Activated B cell treated with CpG ODN at 0.5 μM for 24 hours (primary cell): ENCODE measurements at regions not wholly inside any gene's neighbourhood (a gene's known extent, or its start where the extent isn't known, plus 50 kb on each side); places are given as distances from the start of the nearest gene placed in this dataset.

Experiments
- ATAC-seq: fragments of 200-7000 bp; cut with Tn5 transposase; one replicate; pipeline ENCODE4 v1.10.0; 2021; ENCODE audit warnings: low read depth, mild to moderate bottlenecking, moderate library complexity
- CTCF ChIA-PET: fragments of 350-600 bp; sonication (Branson Sonifier 250); formaldehyde crosslinking; loops from one replicate; lab custom pipeline; 2021; ENCODE audit warnings: antibody characterized with exemption; lab: Charles Lee
- POLR2A ChIA-PET: fragments of 350-600 bp; sonication (Branson Sonifier 250); formaldehyde crosslinking; loops from one replicate; lab custom pipeline; 2021; ENCODE audit warnings: antibody characterized with exemption; lab: Charles Lee
- DNase-seq: peaks from one replicate; pipeline ENCODE4 v3.0.0; 2022
- H3K27ac Mint-ChIP-seq: one replicate; pipeline ENCODE4 v1.8.0; 2020; ENCODE audit warnings: mixed read lengths
- H3K27me3 Mint-ChIP-seq: one replicate; pipeline ENCODE4 v1.8.0; 2021; ENCODE audit warnings: mixed read lengths
- H3K36me3 Mint-ChIP-seq: one replicate; pipeline ENCODE4 v1.8.0; 2021; ENCODE audit warnings: low read depth, mixed read lengths
- H3K4me1 Mint-ChIP-seq: one replicate; pipeline ENCODE4 v1.8.0; 2021; ENCODE audit warnings: mixed read lengths
- H3K4me3 Mint-ChIP-seq: one replicate; pipeline ENCODE4 v1.8.0; 2020; ENCODE audit warnings: mild to moderate bottlenecking, mixed read lengths
- H3K9me3 Mint-ChIP-seq: one replicate; pipeline ENCODE4 v1.8.0; 2020; ENCODE audit warnings: mixed read lengths
- intact Hi-C: fragments of 100-400 bp; cut with micrococcal nuclease; formaldehyde crosslinking; loops from one replicate; pipeline ENCODE4 v1.15.1; 2024
- TF ChIP-seq, protein P1 (sequence below): fragments of 200-600 bp; IDR thresholded peaks from one replicate; pipeline ENCODE4 v1.8.0; 2022; ENCODE audit warnings: antibody characterized with exemption, mild to moderate bottlenecking

DNA sequence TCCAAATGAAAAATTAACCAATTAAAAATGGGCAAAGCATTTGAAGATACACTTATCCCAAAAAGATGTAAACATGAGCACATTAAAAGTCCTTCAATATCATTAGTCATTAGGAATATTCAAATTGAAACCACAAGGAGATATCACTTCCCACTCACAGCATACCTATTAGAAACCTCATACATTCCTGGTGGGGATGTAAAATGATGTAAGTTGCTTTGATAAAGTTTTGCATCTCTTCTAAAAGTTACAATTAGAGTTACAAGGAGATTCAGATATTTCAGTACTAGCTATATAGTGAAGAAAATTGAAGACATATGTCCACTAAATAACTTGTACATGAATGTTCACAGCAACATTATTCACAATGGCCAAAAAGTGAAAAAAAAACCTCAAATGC, 1109.3 kb upstream of the LCORL start:
- CTCF ChIA-PET, result no interaction called here
- Mint-ChIP-seq H3K27me3 (no peaks in the 10 kb centered on the region), H3K36me3 (no peaks in the 10 kb centered on the region), H3K9me3 (peaks cover 8% of the 10 kb centered on the region), H3K4me1 (no peaks in the 10 kb centered on the region), H3K4me3 (no peak overlapping the region), H3K27ac (no peak overlapping the region)
- intact Hi-C loops, result no loop called here
- TF ChIP-seq, protein P1, sequence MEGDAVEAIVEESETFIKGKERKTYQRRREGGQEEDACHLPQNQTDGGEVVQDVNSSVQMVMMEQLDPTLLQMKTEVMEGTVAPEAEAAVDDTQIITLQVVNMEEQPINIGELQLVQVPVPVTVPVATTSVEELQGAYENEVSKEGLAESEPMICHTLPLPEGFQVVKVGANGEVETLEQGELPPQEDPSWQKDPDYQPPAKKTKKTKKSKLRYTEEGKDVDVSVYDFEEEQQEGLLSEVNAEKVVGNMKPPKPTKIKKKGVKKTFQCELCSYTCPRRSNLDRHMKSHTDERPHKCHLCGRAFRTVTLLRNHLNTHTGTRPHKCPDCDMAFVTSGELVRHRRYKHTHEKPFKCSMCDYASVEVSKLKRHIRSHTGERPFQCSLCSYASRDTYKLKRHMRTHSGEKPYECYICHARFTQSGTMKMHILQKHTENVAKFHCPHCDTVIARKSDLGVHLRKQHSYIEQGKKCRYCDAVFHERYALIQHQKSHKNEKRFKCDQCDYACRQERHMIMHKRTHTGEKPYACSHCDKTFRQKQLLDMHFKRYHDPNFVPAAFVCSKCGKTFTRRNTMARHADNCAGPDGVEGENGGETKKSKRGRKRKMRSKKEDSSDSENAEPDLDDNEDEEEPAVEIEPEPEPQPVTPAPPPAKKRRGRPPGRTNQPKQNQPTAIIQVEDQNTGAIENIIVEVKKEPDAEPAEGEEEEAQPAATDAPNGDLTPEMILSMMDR, result no peak
- DNase-seq (no peak), ATAC-seq (no peak)
- POLR2A ChIA-PET, result no interaction called here

DNA sequence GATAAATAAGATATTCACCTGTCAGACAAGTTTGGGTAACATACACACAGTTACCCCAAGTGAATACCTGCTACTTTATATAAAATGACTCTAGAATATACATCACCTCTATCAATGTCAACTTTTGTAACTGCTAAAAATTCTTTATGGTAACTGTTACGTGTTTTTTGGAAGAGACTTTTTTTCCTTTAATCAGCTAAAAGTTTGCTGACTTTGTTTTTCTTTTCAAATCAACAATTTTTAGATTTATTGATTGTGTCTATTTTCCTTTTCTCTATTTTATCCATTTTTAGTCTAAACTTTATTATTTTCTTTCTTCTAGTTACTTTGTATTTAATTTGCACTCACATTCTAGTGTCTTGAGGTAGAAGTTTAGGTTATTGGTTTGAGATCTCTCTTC, 1106.6 kb upstream of the LCORL start:
- Mint-ChIP-seq H3K4me1 (no peaks in the 10 kb centered on the region), H3K4me3 (no peak overlapping the region), H3K36me3 (no peaks in the 10 kb centered on the region), H3K9me3 (peaks cover 11% of the 10 kb centered on the region), H3K27me3 (no peaks in the 10 kb centered on the region), H3K27ac (no peak overlapping the region)
- ChIA-PET CTCF (no interaction called here), POLR2A (no interaction called here)
- DNase-seq (no peak), ATAC-seq (no peak)
- intact Hi-C loops, result no loop called here
- TF ChIP-seq, protein P1, result no peak

DNA sequence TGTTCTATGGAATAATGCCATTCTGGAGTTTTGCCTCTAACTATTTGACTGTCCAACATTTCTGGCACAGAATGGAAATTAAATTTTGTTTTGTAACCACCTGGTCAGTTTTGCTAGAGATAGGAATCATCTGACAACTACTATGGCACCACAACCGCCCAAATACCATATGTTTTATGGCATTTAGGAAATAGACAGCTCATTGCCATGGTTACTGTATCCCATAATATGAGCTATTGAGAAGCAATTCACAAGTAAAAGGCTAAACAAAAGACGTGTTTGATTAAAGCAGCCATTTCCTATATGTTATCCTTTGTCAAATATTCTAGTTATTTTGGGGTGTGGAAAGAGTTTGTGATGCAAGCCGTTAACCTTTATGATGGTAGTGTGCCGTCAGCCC, 1105.3 kb upstream of the LCORL start:
- intact Hi-C loops, result no loop called here
- Mint-ChIP-seq H3K9me3 (peaks cover 11% of the 10 kb centered on the region), H3K27me3 (no peaks in the 10 kb centered on the region), H3K4me3 (no peak overlapping the region), H3K36me3 (no peaks in the 10 kb centered on the region), H3K27ac (no peak overlapping the region), H3K4me1 (no peaks in the 10 kb centered on the region)
- TF ChIP-seq, protein P1, result no peak
- ChIA-PET POLR2A (interaction anchor here (0.6 kb wide), 1 partner anchor 88 kb away, joined by 3 read pairs; no protein-coding TSS in a partner anchor), CTCF (no interaction called here)
- no peak for DNase-seq
- no peak for ATAC-seq

DNA sequence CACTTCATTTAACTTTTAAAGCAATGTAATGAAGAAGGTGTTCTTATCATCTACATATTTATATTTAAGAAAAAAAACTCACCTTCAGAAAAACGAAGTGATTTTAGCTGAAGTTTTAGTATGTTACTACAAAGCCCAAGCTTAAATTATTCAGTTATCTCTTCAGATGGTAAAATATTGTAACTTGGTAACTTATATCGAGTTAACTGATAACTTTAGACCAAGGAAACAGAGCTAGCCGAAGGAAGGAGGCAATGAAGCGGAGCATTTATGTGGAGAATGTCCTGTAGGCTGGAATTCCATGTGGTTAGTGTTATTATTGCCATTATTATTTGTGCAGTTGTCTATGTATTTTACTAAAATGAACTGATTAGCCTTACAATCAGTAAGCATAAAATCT, 1102.1 kb upstream of the LCORL start:
- DNase-seq, result no peak
- Mint-ChIP-seq H3K27ac (no peak overlapping the region), H3K4me1 (no peaks in the 10 kb centered on the region), H3K4me3 (no peak overlapping the region), H3K36me3 (no peaks in the 10 kb centered on the region), H3K9me3 (peaks cover 12% of the 10 kb centered on the region), H3K27me3 (no peaks in the 10 kb centered on the region)
- no peak for ATAC-seq
- CTCF ChIA-PET, result no interaction called here
- intact Hi-C loops, result no loop called here
- POLR2A ChIA-PET, result no interaction called here
- TF ChIP-seq, protein P1, result no peak

DNA sequence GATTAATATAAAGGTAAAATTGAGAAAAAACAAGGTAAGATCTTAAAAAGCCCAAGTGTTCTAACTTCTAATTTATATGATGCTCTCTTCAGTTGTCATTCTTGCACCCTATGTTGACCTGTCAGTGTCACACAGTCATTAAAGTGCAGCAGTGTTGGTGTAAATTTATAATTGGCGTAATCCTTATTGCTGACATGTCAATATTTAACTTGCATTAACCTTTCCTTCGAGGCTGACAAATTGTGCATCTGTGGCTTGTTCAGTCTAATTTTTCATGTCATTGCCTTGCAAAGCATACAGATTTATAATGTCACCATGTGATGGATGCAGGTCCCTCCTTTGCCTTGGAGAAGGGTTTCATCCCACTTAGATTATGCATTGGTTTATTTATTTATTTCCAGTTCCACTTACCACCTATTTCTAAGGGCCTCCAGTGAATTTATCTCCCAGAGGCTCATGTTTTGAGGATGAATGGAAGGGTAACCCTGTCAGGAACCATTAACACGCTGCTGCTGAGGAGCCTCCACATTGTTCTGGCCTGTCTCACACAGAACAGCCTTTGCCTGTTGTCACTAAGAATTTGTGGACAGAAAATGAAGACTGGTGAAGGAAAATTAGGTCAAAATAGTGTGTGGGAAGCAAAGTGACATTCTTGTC, 1098.5 kb upstream of the LCORL start:
- Mint-ChIP-seq H3K9me3 (peaks cover 8% of the 10 kb centered on the region), H3K4me1 (no peaks in the 10 kb centered on the region), H3K27ac (no peak overlapping the region), H3K27me3 (no peaks in the 10 kb centered on the region), H3K36me3 (no peaks in the 10 kb centered on the region), H3K4me3 (no peak overlapping the region)
- CTCF ChIA-PET, result no interaction called here
- no peak for ATAC-seq
- DNase-seq, result no peak
- POLR2A ChIA-PET, result no interaction called here
- intact Hi-C loops, result no loop called here
- TF ChIP-seq, protein P1, result no peak
